Lower leg skin (tissue), 3 donors: ENCODE measurements at regions not wholly inside any gene's neighbourhood (a gene's known extent, or its start where the extent isn't known, plus 50 kb on each side); places are given as distances from the start of the nearest gene placed in this dataset.

ENCODE experiments used
- POLR2A ChIP-seq, 2 donors: fragments of 450-650 bp; IDR thresholded peaks; one replicate each; pipeline ENCODE4 v1.6.1; 2016 to 2017; ENCODE audit warnings: antibody characterized with exemption in 2 of 2, mild to moderate bottlenecking in 1 of 2, moderate library complexity in 1 of 2
- TF ChIP-seq, protein P1 (sequence below), 3 donors: fragments of 450-650 bp; IDR thresholded peaks; one replicate each; pipeline ENCODE4 v1.5.1; 2016; ENCODE audit warnings: antibody characterized with exemption in 3 of 3, mild to moderate bottlenecking in 3 of 3, moderate library complexity in 2 of 3

- TF ChIP-seq, protein P1, sequence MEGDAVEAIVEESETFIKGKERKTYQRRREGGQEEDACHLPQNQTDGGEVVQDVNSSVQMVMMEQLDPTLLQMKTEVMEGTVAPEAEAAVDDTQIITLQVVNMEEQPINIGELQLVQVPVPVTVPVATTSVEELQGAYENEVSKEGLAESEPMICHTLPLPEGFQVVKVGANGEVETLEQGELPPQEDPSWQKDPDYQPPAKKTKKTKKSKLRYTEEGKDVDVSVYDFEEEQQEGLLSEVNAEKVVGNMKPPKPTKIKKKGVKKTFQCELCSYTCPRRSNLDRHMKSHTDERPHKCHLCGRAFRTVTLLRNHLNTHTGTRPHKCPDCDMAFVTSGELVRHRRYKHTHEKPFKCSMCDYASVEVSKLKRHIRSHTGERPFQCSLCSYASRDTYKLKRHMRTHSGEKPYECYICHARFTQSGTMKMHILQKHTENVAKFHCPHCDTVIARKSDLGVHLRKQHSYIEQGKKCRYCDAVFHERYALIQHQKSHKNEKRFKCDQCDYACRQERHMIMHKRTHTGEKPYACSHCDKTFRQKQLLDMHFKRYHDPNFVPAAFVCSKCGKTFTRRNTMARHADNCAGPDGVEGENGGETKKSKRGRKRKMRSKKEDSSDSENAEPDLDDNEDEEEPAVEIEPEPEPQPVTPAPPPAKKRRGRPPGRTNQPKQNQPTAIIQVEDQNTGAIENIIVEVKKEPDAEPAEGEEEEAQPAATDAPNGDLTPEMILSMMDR (IDR thresholded peaks at IDR 0.05), result no peak
- no peak for TF ChIP-seq POLR2A (IDR thresholded peaks at IDR 0.05)
Measured at GRCh38 chr5:27103486-27103885, 65.1 kb upstream of the CDH9 start.
